Hepatocyte (in vitro differentiated cells): ENCODE measurements at regions not wholly inside any gene's neighbourhood (a gene's known extent, or its start where the extent isn't known, plus 50 kb on each side); places are given as distances from the start of the nearest gene placed in this dataset.
"Not testable (repeated sequence)": the region's sequence is repeated elsewhere in the genome, so short reads cannot be mapped to it uniquely, and the experiment has no call there.

Experiments
- CTCF ChIP-seq: fragments of 200-600 bp; sonication (generic); IDR thresholded peaks from 2 replicates; pipeline ENCODE4 v1.5.1; 2016; ENCODE audit warnings: antibody characterized with exemption, mild to moderate bottlenecking; ENCODE audit not compliant: poor library complexity
- EZH2 ChIP-seq: fragments of 200-600 bp; sonication (generic); IDR thresholded peaks from 2 replicates; pipeline ENCODE4 v1.6.1; 2016; ENCODE audit warnings: antibody characterized with exemption, mild to moderate bottlenecking, borderline replicate concordance

GRCh38 chr1:31495770-31496169 is 80.5 kb upstream of the TINAGL1 start:
- TF ChIP-seq CTCF, EZH2: not testable (repeated sequence)
